HCT116 (cell line): ENCODE measurements at regions not wholly inside any gene's neighbourhood (a gene's known extent, or its start where the extent isn't known, plus 50 kb on each side); places are given as distances from the start of the nearest gene placed in this dataset.

ENCODE experiments used
- CEBPB ChIP-seq: IDR thresholded peaks from 2 replicates; pipeline ENCODE4 v1.6.1; 2012; ENCODE audit warnings: low read depth
- CTCF ChIP-seq, 3 experiments: fragments of 200-600 bp in 1 of 3; sonication (generic) in 1 of 3; IDR thresholded peaks in 2 of 3; conservative IDR thresholded peaks in 1 of 3; 2 replicates each; pipeline ENCODE4 v1.5.1; 2012 to 2017; ENCODE audit warnings: low read depth in 2 of 3, low read length in 2 of 3, antibody characterized with exemption in 1 of 3, borderline replicate concordance in 1 of 3, control low read depth in 1 of 3, mild to moderate bottlenecking in 1 of 3, mixed read lengths in 1 of 3, mixed run types in 1 of 3, moderate library complexity in 1 of 3; ENCODE audit not compliant: insufficient read depth in 1 of 3
- EZH2 ChIP-seq: fragments of 200-600 bp; sonication (generic); IDR thresholded peaks from 2 replicates; pipeline ENCODE4 v1.6.1; 2017; ENCODE audit warnings: antibody characterized with exemption, mixed run types
- FOSL1 ChIP-seq: IDR thresholded peaks from 2 replicates; pipeline ENCODE4 v1.6.1; 2012; ENCODE audit warnings: low read depth
- MAX ChIP-seq: IDR thresholded peaks from 2 replicates; pipeline ENCODE4 v1.6.1; 2012
- POLR2AphosphoS5 ChIP-seq: IDR thresholded peaks from 2 replicates; pipeline ENCODE4 v1.6.1; 2011; ENCODE audit warnings: mild to moderate bottlenecking, low read depth, low read length, moderate library complexity
- RAD21 ChIP-seq: IDR thresholded peaks from 2 replicates; pipeline ENCODE4 v1.6.1; 2012; ENCODE audit warnings: low read depth, mild to moderate bottlenecking
- SIN3A ChIP-seq: IDR thresholded peaks from 2 replicates; pipeline ENCODE4 v1.6.1; 2012; ENCODE audit warnings: low read depth
- SRF ChIP-seq: IDR thresholded peaks from 2 replicates; pipeline ENCODE4 v1.6.1; 2012; ENCODE audit warnings: low read depth
- YY1 ChIP-seq: IDR thresholded peaks from 2 replicates; pipeline ENCODE4 v1.6.1; 2011; ENCODE audit warnings: low read length, low read depth, moderate library complexity, mild to moderate bottlenecking; ENCODE audit not compliant: insufficient replicate concordance; ENCODE audit errors: extremely low read depth
- ZNF274 ChIP-seq: fragments of 200-500 bp; sonication (Bioruptor generic); IDR thresholded peaks from 2 replicates; pipeline ENCODE4 v1.6.1; 2014; ENCODE audit warnings: mild to moderate bottlenecking, low read depth, low read length, inconsistent platforms

GRCh38 chr2:234753701-234754100, 198.1 kb upstream of the SH3BP4 start:
- no peak for TF ChIP-seq CTCF (IDR thresholded peaks at IDR 0.05 in 2 of 3, conservative IDR thresholded peaks at IDR 0.05 in 1 of 3; ENCODE audit: borderline replicate concordance in 1 of 3, insufficient read depth in 1 of 3, low read depth in 2 of 3, low read length in 2 of 3)
- TF ChIP-seq EZH2: no peak
- TF ChIP-seq FOSL1: no peak
- TF ChIP-seq RAD21: no peak
- no peak for TF ChIP-seq CEBPB
- no peak for TF ChIP-seq MAX
- no peak for TF ChIP-seq POLR2AphosphoS5
- no peak for TF ChIP-seq ZNF274
- no peak for TF ChIP-seq YY1
- no peak for TF ChIP-seq SRF
- no peak for TF ChIP-seq SIN3A
